ENCODE measurements at regions not wholly inside any gene's neighbourhood (a gene's known extent, or its start where the extent isn't known, plus 50 kb on each side); places are given as distances from the start of the nearest gene placed in this dataset.

GRCh38 chr4:188728359-188728758 lies 589.1 kb downstream of the TRIML1 start:
- TF ChIP-seq CTCF (IDR thresholded peaks at IDR 0.05 in 8 of 11, conservative IDR thresholded peaks at IDR 0.05 in 3 of 11): no peak
- no peak for TF ChIP-seq POLR2A (IDR thresholded peaks at IDR 0.05)

All from spleen (tissue), 7 donors.